PC-9 (cell line): ENCODE measurements at regions not wholly inside any gene's neighbourhood (a gene's known extent, or its start where the extent isn't known, plus 50 kb on each side); places are given as distances from the start of the nearest gene placed in this dataset.

Source experiments
- EZH2 ChIP-seq: fragments of 200-600 bp; sonication (generic); IDR thresholded peaks from 2 replicates; pipeline ENCODE4 v1.8.0; 2017; ENCODE audit warnings: antibody characterized with exemption, low read depth
- TF ChIP-seq, protein P1 (sequence below): fragments of 200-600 bp; sonication (generic); conservative IDR thresholded peaks from 2 replicates; pipeline ENCODE4 v1.6.1; 2017; ENCODE audit warnings: mixed run types, antibody characterized with exemption, mild to moderate bottlenecking, moderate library complexity

DNA sequence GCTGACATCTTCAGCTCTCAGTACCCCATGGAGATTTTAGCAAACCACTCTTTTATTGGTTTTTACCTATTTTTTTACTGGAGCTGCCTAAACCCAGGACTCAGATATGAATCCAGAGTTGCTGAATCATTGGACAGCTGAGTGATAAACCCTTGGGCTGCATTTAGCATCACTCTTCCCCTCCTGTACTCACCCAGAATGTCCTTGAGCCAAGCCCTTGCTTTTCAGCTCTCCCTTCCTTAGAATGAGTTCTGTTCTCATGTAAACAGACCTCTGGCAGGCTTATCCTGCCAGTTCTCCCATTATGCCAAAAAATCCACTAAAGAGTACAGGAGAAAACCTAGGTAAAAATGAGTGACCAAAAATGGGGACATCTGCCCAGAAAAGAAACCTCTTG is 200.1 kb upstream of the POU2AF2 start:
- TF ChIP-seq, protein P1, sequence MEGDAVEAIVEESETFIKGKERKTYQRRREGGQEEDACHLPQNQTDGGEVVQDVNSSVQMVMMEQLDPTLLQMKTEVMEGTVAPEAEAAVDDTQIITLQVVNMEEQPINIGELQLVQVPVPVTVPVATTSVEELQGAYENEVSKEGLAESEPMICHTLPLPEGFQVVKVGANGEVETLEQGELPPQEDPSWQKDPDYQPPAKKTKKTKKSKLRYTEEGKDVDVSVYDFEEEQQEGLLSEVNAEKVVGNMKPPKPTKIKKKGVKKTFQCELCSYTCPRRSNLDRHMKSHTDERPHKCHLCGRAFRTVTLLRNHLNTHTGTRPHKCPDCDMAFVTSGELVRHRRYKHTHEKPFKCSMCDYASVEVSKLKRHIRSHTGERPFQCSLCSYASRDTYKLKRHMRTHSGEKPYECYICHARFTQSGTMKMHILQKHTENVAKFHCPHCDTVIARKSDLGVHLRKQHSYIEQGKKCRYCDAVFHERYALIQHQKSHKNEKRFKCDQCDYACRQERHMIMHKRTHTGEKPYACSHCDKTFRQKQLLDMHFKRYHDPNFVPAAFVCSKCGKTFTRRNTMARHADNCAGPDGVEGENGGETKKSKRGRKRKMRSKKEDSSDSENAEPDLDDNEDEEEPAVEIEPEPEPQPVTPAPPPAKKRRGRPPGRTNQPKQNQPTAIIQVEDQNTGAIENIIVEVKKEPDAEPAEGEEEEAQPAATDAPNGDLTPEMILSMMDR, result no peak
- no peak for TF ChIP-seq EZH2
